ENCODE measurements at regions not wholly inside any gene's neighbourhood (a gene's known extent, or its start where the extent isn't known, plus 50 kb on each side); places are given as distances from the start of the nearest gene placed in this dataset.

- no peaks in the 10 kb centered on the region for H3K4me1 ChIP-seq (ENCODE audit: low read depth, poor library complexity, severe bottlenecking)
- no peaks in the 10 kb centered on the region for H3K79me2 ChIP-seq (ENCODE audit: insufficient read depth, low read depth)
- no peak overlapping the region for H3K27ac ChIP-seq
- no peak overlapping the region for H3K4me3 ChIP-seq (IDR thresholded peaks at IDR 0.05; ENCODE audit: insufficient read depth, low read depth, low read length)
- H3K36me3 ChIP-seq (ENCODE audit: insufficient read depth) = no peaks in the 10 kb centered on the region
- H3K9ac ChIP-seq = no peak overlapping the region
- H2AFZ ChIP-seq (ENCODE audit: low read depth) = no peak overlapping the region
- H3K27me3 ChIP-seq (ENCODE audit: insufficient read depth, low read depth) = no peaks in the 10 kb centered on the region
- H3K4me2 ChIP-seq = no peak overlapping the region
- H4K20me1 ChIP-seq (ENCODE audit: insufficient read depth) = no peaks in the 10 kb centered on the region
- TF ChIP-seq CTCF (conservative IDR thresholded peaks at IDR 0.05; ENCODE audit: low read depth, low read length) = no peak
Measured at GRCh38 chr9:100668024-100668423, 90.1 kb downstream of the CAVIN4 start.

GRCh38 chr9:100669968-100670367 is 92.1 kb downstream of the CAVIN4 start:
- Histone ChIP-seq H3K4me1 (ENCODE audit: low read depth, poor library complexity, severe bottlenecking) (no peaks in the 10 kb centered on the region), H3K36me3 (ENCODE audit: insufficient read depth) (no peaks in the 10 kb centered on the region), H3K9ac (no peak overlapping the region), H3K27ac (no peak overlapping the region), H2AFZ (ENCODE audit: low read depth) (no peak overlapping the region), H3K79me2 (ENCODE audit: insufficient read depth, low read depth) (no peaks in the 10 kb centered on the region), H3K27me3 (ENCODE audit: insufficient read depth, low read depth) (no peaks in the 10 kb centered on the region), H4K20me1 (ENCODE audit: insufficient read depth) (no peaks in the 10 kb centered on the region), H3K4me3 (IDR thresholded peaks at IDR 0.05; ENCODE audit: insufficient read depth, low read depth, low read length) (no peak overlapping the region), H3K4me2 (no peak overlapping the region)
- no peak for TF ChIP-seq CTCF (conservative IDR thresholded peaks at IDR 0.05; ENCODE audit: low read depth, low read length)

- H3K79me2 ChIP-seq (ENCODE audit: insufficient read depth, low read depth) = no peaks in the 10 kb centered on the region
- no peaks in the 10 kb centered on the region for H3K27me3 ChIP-seq (ENCODE audit: insufficient read depth, low read depth)
- H4K20me1 ChIP-seq (ENCODE audit: insufficient read depth) = no peaks in the 10 kb centered on the region
- no peaks in the 10 kb centered on the region for H3K4me1 ChIP-seq (ENCODE audit: low read depth, poor library complexity, severe bottlenecking)
- no peak overlapping the region for H3K4me3 ChIP-seq (IDR thresholded peaks at IDR 0.05; ENCODE audit: insufficient read depth, low read depth, low read length)
- H3K36me3 ChIP-seq (ENCODE audit: insufficient read depth) = no peaks in the 10 kb centered on the region
- TF ChIP-seq CTCF (conservative IDR thresholded peaks at IDR 0.05; ENCODE audit: low read depth, low read length) = no peak
- no peak overlapping the region for H3K9ac ChIP-seq
- no peak overlapping the region for H2AFZ ChIP-seq (ENCODE audit: low read depth)
- no peak overlapping the region for H3K4me2 ChIP-seq
- H3K27ac ChIP-seq = no peak overlapping the region
Measured at GRCh38 chr9:100670719-100671118, 92.8 kb downstream of the CAVIN4 start.

GRCh38 chr9:100671898-100672297 is 94.0 kb downstream of the CAVIN4 start:
- H3K36me3 ChIP-seq (ENCODE audit: insufficient read depth) = no peaks in the 10 kb centered on the region
- no peaks in the 10 kb centered on the region for H3K27me3 ChIP-seq (ENCODE audit: insufficient read depth, low read depth)
- H3K9ac ChIP-seq = no peak overlapping the region
- no peak for TF ChIP-seq CTCF (conservative IDR thresholded peaks at IDR 0.05; ENCODE audit: low read depth, low read length)
- H3K4me3 ChIP-seq (IDR thresholded peaks at IDR 0.05; ENCODE audit: insufficient read depth, low read depth, low read length) = no peak overlapping the region
- H3K4me1 ChIP-seq (ENCODE audit: low read depth, poor library complexity, severe bottlenecking) = no peaks in the 10 kb centered on the region
- H3K4me2 ChIP-seq = no peak overlapping the region
- no peaks in the 10 kb centered on the region for H3K79me2 ChIP-seq (ENCODE audit: insufficient read depth, low read depth)
- no peak overlapping the region for H3K27ac ChIP-seq
- no peak overlapping the region for H2AFZ ChIP-seq (ENCODE audit: low read depth)
- H4K20me1 ChIP-seq (ENCODE audit: insufficient read depth) = no peaks in the 10 kb centered on the region

- no peak overlapping the region for H2AFZ ChIP-seq (ENCODE audit: low read depth)
- no peak overlapping the region for H3K27ac ChIP-seq
- no peak overlapping the region for H3K4me2 ChIP-seq
- no peaks in the 10 kb centered on the region for H3K79me2 ChIP-seq (ENCODE audit: insufficient read depth, low read depth)
- no peaks in the 10 kb centered on the region for H3K36me3 ChIP-seq (ENCODE audit: insufficient read depth)
- H3K9ac ChIP-seq = no peak overlapping the region
- H3K4me1 ChIP-seq (ENCODE audit: low read depth, poor library complexity, severe bottlenecking) = no peaks in the 10 kb centered on the region
- H3K27me3 ChIP-seq (ENCODE audit: insufficient read depth, low read depth) = no peaks in the 10 kb centered on the region
- TF ChIP-seq CTCF (conservative IDR thresholded peaks at IDR 0.05; ENCODE audit: low read depth, low read length) = no peak
- H3K4me3 ChIP-seq (IDR thresholded peaks at IDR 0.05; ENCODE audit: insufficient read depth, low read depth, low read length) = no peak overlapping the region
- H4K20me1 ChIP-seq (ENCODE audit: insufficient read depth) = no peaks in the 10 kb centered on the region
Measured at GRCh38 chr9:100673249-100673648, 95.4 kb downstream of the CAVIN4 start.

Data from KMS-11 (cell line).